IPS DF 4.7 (cell line): ENCODE measurements at regions not wholly inside any gene's neighbourhood (a gene's known extent, or its start where the extent isn't known, plus 50 kb on each side); places are given as distances from the start of the nearest gene placed in this dataset.
"Not testable (repeated sequence)": the region's sequence is repeated elsewhere in the genome, so short reads cannot be mapped to it uniquely, and the experiment has no call there.

Experiments
- DNase-seq: peaks from one replicate; pipeline ENCODE4 v3.0.0-alpha.2; 2013; ENCODE audit warnings: low spot score; ENCODE audit errors: extremely low read depth

- peak; percentile 49 for DNase-seq
Measured at GRCh38 chr1:217048104-217048707, 325.0 kb upstream of the ESRRG start.

- DNase-seq = no peak
Measured at GRCh38 chr1:217040711-217041455, 317.7 kb upstream of the ESRRG start.

GRCh38 chr1:217039926-217040325, 316.7 kb upstream of the ESRRG start:
- no peak for DNase-seq

- DNase-seq = not testable (repeated sequence)
Measured at GRCh38 chr1:217039139-217039538, 315.9 kb upstream of the ESRRG start.

GRCh38 chr1:217036757-217037156, 313.5 kb upstream of the ESRRG start:
- no peak for DNase-seq

GRCh38 chr1:217032715-217033367, 309.6 kb upstream of the ESRRG start:
- no peak for DNase-seq

GRCh38 chr1:217029281-217030157, 306.3 kb upstream of the ESRRG start:
- no peak for DNase-seq

GRCh38 chr1:217027403-217028080, 304.3 kb upstream of the ESRRG start:
- DNase-seq = no peak

- DNase-seq = no peak
Measured at GRCh38 chr1:217026531-217026930, 303.3 kb upstream of the ESRRG start.

GRCh38 chr1:217025381-217025780, 302.2 kb upstream of the ESRRG start:
- DNase-seq = no peak

- no peak for DNase-seq
Measured at GRCh38 chr1:217024911-217025310, 301.7 kb upstream of the ESRRG start.

- no peak for DNase-seq
Measured at GRCh38 chr1:217021956-217022355, 298.7 kb upstream of the ESRRG start.

GRCh38 chr1:217021400-217021799, 298.2 kb upstream of the ESRRG start:
- no peak for DNase-seq

GRCh38 chr1:217019475-217019874, 296.2 kb upstream of the ESRRG start:
- DNase-seq = no peak

GRCh38 chr1:217018648-217019047, 295.4 kb upstream of the ESRRG start:
- no peak for DNase-seq

GRCh38 chr1:217017165-217017564, 293.9 kb upstream of the ESRRG start:
- DNase-seq = no peak

GRCh38 chr1:217014066-217014465, 290.8 kb upstream of the ESRRG start:
- DNase-seq = no peak

- no peak for DNase-seq
Measured at GRCh38 chr1:217012659-217013058, 289.4 kb upstream of the ESRRG start.

GRCh38 chr1:217011097-217011496, 287.9 kb upstream of the ESRRG start:
- no peak for DNase-seq

- DNase-seq = no peak
Measured at GRCh38 chr1:217010253-217010652, 287.0 kb upstream of the ESRRG start.

GRCh38 chr1:217009376-217009775, 286.1 kb upstream of the ESRRG start:
- no peak for DNase-seq
